ENCODE measurements at regions not wholly inside any gene's neighbourhood (a gene's known extent, or its start where the extent isn't known, plus 50 kb on each side); places are given as distances from the start of the nearest gene placed in this dataset.

DNA sequence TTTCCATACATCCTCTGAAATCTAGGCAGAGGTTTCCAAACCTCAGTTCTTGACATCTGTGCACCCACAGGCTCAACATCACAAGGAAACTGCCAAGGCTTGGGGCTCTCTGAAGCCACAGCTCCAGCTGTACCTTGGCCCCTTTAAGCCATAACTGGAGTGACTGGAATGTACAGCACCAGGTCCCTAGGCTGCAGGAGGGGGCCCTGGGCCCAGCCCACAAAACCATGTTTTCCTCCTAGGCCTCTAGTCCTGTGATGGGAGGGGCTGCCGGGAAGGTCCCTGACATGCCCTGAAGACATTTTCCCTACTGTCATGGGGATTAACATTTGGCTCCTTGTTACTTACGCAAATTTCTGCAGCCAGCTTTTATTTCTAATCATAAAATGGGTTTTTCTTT lies 1093.0 kb upstream of the PCDH9 start:
- no peak for TF ChIP-seq CTCF (conservative IDR thresholded peaks at IDR 0.05; ENCODE audit: low read depth, low read length)
- TF ChIP-seq EZH2 (IDR thresholded peaks at IDR 0.05; ENCODE audit: borderline replicate concordance, low read depth, low read length, poor library complexity, severe bottlenecking), result no peak

Data from A673 (cell line).